ENCODE measurements at regions not wholly inside any gene's neighbourhood (a gene's known extent, or its start where the extent isn't known, plus 50 kb on each side); places are given as distances from the start of the nearest gene placed in this dataset.

DNA sequence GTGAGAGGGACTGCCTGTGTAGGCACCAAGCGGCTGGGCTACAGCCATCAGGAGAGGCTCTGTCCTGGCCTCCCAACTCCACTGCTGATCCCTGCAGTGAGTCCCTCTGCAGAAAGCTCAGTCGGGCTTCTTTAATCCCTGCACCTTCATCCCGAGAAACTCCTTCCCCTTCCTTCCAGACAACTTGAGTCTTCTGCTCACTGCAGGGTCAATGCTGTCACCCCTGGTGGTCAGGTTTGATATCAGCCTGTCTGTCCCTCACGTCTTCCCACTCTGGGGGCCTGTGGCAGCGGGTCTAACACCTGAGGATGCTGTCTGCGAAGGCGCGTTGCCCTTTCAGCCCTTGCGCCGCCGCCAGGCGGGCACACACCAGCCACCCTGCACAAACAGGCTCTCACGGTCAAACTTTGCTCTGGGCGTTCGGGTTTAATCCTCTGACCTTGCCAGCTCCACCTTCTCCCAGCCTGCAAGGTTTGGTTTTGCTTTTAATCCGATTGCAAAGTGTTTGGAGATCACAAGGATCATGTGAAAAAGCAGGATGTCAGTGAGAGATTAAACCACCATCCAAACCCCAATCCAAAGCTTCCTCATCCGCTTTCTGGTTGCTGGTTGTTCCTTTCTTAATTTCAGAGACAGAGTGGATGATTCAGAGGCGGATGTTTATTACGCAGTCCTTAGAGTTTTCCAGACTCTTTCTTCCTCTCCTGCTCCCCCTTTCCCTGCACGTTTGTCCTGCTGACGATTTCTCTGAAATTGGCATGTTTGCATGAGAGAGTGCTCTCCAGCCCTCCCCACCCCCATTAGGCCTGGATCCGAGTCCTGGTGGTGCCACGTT lies 74.8 kb upstream of the SLC34A2 start:
- DNase-seq: peak in 1 of 2 experiments; percentile 40

DNA sequence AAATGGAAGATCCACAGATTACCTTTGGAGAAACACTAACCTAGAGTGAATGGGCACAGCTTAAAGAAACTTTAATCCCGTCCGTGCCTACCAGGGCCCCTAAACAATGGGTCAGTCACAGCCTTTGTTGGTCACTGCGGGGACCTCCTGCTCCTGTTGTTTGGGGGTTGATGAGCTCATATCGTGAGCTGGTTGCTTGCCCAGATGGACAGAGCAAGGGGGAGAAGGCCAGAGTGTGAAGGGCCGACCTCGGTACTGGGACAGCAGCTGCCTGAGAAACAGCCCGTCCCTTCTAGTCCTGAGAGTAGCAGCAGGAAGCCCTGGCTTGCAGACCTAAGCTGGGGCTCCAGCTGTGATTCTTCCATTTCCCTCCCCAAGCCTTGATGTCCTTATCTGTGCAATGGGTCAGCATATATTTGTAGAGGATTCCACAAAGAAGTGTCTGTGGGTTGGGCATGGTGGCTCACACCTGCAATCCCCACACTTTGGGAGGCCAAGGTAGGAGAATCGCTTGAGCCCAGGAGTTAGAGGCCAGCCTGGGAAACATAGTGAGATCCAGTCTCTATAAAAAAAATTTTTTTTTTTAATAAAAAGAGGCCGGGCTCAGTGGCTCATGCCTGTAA lies 69.6 kb upstream of the SLC34A2 start:
- DNase-seq: no peak

DNA sequence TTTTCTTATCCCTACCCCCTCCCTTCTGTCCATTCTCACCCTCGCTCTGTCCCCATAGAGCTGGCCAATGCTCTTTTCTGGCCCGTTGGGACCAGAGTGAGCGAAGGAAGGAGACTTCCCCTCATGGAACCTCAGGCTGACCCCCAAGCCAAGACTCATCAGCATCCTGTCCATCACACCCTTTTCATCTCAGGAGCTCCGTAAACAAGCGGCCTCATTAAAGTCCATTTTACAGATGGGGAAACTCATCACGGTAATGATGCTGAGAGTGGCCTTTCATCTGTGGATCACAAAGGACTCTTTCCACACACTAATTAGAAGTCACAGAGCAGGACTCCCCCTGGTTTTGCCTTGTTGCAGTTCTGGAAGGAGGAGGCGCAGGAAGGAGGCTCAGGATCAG lies 67.4 kb upstream of the SLC34A2 start:
- DNase-seq: no peak

DNA sequence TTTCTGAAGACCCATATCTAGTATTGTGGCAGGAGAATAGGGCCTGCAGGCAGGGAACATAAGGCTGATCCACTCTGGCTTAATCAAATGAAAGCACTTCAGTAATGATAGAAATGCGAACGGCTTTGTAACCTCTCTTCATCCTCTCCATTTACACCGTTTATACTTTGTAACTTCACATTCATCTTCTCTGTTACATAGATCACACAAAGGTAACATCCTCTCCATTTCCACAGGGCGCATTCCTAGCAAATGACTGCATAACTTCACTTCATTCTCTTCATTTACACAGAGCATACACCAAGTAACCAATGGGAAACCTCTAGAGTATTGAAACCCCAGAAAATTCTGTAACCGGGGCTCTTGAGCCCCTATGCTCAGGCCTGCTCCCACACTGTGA lies 65.5 kb upstream of the SLC34A2 start:
- DNase-seq: no peak

DNA sequence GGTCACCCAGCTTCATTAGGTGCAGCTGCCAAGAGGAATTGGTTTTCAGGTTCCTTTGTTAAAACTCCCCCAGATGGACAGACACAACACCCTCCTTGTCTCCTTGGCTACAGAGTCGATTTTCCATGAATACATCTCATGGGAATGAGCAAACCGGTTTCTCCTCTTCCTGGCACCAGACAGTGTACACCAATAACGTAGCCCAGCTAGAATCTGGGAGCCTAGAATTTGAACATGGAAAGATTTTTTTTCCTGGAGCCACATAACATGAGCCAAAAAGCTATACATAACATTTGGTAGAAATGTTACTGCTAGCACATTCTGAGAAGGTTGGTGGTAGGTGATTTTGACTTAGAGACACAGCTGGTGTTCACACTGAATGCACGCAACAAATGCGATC lies 62.9 kb upstream of the SLC34A2 start:
- DNase-seq: no peak

All from NCI-H524 (cell line).